LNCaP clone FGC (cell line): ENCODE measurements at regions not wholly inside any gene's neighbourhood (a gene's known extent, or its start where the extent isn't known, plus 50 kb on each side); places are given as distances from the start of the nearest gene placed in this dataset.

Experiments used
- DNase-seq: peaks from one replicate; pipeline ENCODE4 v3.0.0-alpha.2; 2011; ENCODE audit warnings: low read depth
- H3K4me3 ChIP-seq: 2 replicates; pipeline ENCODE4 v1.5.1; 2011; ENCODE audit warnings: mild to moderate bottlenecking, low read depth, low read length, control low read depth
- TF ChIP-seq, protein P1 (sequence below): IDR thresholded peaks from 2 replicates; pipeline ENCODE4 v1.5.1; 2012; ENCODE audit warnings: mild to moderate bottlenecking; ENCODE audit not compliant: control insufficient read depth, insufficient read depth; ENCODE audit errors: extremely low read depth

DNA sequence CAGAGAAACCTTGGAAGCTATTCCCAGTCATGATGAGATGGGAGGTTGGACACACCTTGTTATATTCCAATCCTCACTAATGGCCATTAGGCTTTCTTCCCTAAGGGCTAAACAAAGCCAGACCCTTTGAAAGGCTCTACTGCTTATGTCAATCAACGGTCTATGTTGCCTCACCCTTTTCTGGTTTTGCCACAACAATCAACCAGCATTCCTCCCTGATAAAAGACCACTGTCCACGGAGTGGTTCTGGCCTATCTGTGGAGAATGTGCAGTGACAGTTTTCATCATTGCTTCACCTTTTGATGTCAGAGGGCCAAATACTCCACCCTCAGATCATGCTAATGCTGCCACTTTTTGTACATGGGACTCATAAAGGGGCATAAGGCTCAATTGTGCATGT lies 913.4 kb downstream of the RPA4 start:
- TF ChIP-seq, protein P1, sequence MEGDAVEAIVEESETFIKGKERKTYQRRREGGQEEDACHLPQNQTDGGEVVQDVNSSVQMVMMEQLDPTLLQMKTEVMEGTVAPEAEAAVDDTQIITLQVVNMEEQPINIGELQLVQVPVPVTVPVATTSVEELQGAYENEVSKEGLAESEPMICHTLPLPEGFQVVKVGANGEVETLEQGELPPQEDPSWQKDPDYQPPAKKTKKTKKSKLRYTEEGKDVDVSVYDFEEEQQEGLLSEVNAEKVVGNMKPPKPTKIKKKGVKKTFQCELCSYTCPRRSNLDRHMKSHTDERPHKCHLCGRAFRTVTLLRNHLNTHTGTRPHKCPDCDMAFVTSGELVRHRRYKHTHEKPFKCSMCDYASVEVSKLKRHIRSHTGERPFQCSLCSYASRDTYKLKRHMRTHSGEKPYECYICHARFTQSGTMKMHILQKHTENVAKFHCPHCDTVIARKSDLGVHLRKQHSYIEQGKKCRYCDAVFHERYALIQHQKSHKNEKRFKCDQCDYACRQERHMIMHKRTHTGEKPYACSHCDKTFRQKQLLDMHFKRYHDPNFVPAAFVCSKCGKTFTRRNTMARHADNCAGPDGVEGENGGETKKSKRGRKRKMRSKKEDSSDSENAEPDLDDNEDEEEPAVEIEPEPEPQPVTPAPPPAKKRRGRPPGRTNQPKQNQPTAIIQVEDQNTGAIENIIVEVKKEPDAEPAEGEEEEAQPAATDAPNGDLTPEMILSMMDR = no peak
- no peak for DNase-seq
- H3K4me3 ChIP-seq = no peak overlapping the region

GRCh38 chrX:97806238-97806637 lies 922.5 kb downstream of the RPA4 start:
- DNase-seq = no peak

GRCh38 chrX:97806946-97807345 lies 923.2 kb downstream of the RPA4 start:
- no peak for DNase-seq
- H3K4me3 ChIP-seq = no peak overlapping the region
- TF ChIP-seq, protein P1 = no peak

More at GRCh38 chrX:97806238-97806637, 922.5 kb downstream of the RPA4 start:
- TF ChIP-seq, protein P1 = no peak
- no peak overlapping the region for H3K4me3 ChIP-seq

DNA sequence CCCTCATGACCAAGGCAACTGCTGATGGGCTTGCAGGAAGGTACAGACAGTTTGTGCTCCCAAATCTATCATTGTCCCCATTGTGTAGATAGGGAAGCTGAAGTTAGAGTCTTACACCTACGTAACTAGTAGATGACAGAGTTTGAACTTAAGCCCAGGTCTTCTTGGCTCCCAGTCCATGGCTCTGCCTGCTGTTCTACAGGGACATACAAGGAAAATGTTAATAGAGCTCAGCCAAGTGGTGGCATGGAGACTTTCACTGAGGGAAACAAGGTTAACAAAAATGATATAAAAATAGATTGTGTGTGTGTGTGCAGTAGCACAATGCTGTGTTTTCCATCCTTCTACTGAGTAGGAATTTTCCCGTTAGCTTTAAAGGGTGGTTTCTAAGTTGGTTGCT lies 936.5 kb downstream of the RPA4 start:
- H3K4me3 ChIP-seq = no peak overlapping the region
- no peak for DNase-seq
- TF ChIP-seq, protein P1 = no peak

DNA sequence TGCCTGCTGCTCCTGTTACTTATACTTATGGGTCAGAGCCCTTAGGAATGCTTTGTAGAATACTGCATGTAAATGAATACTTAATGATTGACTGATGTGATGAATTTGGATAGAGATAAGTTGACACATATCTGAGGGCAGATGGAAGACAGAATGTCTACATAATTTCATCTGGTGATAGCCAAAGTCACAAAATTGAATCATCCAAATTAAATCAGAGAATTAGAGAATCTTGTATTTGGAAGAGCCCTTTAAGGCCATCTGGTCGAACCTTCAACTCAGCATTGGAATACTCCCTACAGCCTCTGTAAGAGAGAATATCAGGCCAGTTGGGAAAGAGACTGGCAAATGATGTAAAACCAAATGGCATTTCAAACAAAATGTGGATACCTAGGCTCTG lies 944.8 kb downstream of the RPA4 start:
- DNase-seq = no peak
- H3K4me3 ChIP-seq = no peak overlapping the region
- TF ChIP-seq, protein P1 = no peak

DNA sequence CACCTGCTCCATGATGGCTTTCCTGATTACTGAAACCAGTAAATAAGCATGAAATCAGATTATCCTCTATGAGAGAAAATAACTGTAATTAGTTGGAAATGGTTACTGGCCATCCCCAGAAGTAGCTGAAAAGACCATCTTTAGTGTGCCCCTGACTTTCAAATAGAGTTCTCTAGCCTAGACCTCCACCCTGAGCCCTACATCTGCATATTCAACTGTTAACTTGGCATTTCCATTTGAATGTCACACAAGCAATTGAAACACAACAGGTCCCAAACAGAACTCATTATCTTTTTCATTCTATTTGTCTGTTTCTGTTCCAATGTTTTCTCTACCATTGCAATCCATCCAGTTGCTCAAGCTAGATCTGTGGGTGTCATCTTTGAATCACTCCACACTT lies 952.3 kb downstream of the RPA4 start:
- TF ChIP-seq, protein P1 = no peak

GRCh38 chrX:97841544-97842179 lies 958.0 kb downstream of the RPA4 start:
- H3K4me3 ChIP-seq = no peak overlapping the region
- no peak for DNase-seq

More for the DNA sequence above, 952.3 kb downstream of the RPA4 start:
- no peak overlapping the region for H3K4me3 ChIP-seq
- no peak for DNase-seq

More at GRCh38 chrX:97841544-97842179, 958.0 kb downstream of the RPA4 start:
- TF ChIP-seq, protein P1 = no peak
